ENCODE measurements at regions not wholly inside any gene's neighbourhood (a gene's known extent, or its start where the extent isn't known, plus 50 kb on each side); places are given as distances from the start of the nearest gene placed in this dataset.

GRCh38 chr5:174176511-174176910 lies 131.0 kb downstream of the NSG2 start:
- no peaks in the 10 kb centered on the region for H3K23me2 ChIP-seq (ENCODE audit: low read depth, low read length)
- no peak overlapping the region for H3K4ac ChIP-seq (replicated peaks; ENCODE audit: insufficient read length, low read depth, low read length)
- no peaks in the 10 kb centered on the region for H3K36me3 ChIP-seq (ENCODE audit: control insufficient read depth in 2 of 4, insufficient read depth in 4 of 4, low read length in 3 of 4)
- no peak overlapping the region for H2BK15ac ChIP-seq (ENCODE audit: low read length)
- H2BK12ac ChIP-seq (ENCODE audit: low read depth, low read length), result no peak overlapping the region
- 90% methylated on average over 5 of the region's 5 CpGs; no CpG with 5 or more reads in 1 of the 2 experiments for whole genome bisulfite sequencing, 2 experiments (ENCODE audit: extremely low coverage in 1 of 2, insufficient coverage in 1 of 2, insufficient read length in 1 of 2, insufficient replicate concordance in 2 of 2, low coverage in 1 of 2, low lambda C conversion rate in 2 of 2, missing lambda C conversion rate in 1 of 2)
- no peaks in the 10 kb centered on the region for H3K9me3 ChIP-seq (ENCODE audit: insufficient read depth in 2 of 2, low read depth in 1 of 2, low read length in 1 of 2)
- TF ChIP-seq CHD2 (IDR thresholded peaks at IDR 0.05; ENCODE audit: low read length) (no peak), SIX5 (IDR thresholded peaks at IDR 0.05; ENCODE audit: low read depth, low read length) (no peak)
- TF ChIP-seq, protein P1, sequence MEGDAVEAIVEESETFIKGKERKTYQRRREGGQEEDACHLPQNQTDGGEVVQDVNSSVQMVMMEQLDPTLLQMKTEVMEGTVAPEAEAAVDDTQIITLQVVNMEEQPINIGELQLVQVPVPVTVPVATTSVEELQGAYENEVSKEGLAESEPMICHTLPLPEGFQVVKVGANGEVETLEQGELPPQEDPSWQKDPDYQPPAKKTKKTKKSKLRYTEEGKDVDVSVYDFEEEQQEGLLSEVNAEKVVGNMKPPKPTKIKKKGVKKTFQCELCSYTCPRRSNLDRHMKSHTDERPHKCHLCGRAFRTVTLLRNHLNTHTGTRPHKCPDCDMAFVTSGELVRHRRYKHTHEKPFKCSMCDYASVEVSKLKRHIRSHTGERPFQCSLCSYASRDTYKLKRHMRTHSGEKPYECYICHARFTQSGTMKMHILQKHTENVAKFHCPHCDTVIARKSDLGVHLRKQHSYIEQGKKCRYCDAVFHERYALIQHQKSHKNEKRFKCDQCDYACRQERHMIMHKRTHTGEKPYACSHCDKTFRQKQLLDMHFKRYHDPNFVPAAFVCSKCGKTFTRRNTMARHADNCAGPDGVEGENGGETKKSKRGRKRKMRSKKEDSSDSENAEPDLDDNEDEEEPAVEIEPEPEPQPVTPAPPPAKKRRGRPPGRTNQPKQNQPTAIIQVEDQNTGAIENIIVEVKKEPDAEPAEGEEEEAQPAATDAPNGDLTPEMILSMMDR (IDR thresholded peaks at IDR 0.05; ENCODE audit: control extremely low read depth in 1 of 3, insufficient read depth in 1 of 3, low read depth in 1 of 3, low read length in 3 of 3), result no peak
- no peak overlapping the region for H3K56ac ChIP-seq (replicated peaks; ENCODE audit: insufficient read length, low read depth, low read length)
- no peak overlapping the region for H4K5ac ChIP-seq (ENCODE audit: insufficient read length, low read depth, low read length)
- H3K4me2 ChIP-seq (ENCODE audit: insufficient read depth in 1 of 2, low read depth in 2 of 2, low read length in 2 of 2), result no peak overlapping the region
- H4K8ac ChIP-seq (ENCODE audit: extremely low read depth, insufficient read depth, low read length), result no peak overlapping the region
- no peaks in the 10 kb centered on the region for H3K79me1 ChIP-seq (ENCODE audit: low read depth, low read length)
- no peak overlapping the region for H2AK5ac ChIP-seq (ENCODE audit: low read depth, low read length)
- ChIA-PET POLR2A (ENCODE audit: partially characterized antibody) (no interaction called here), CTCF (ENCODE audit: partially characterized antibody) (no interaction called here)
- H3K4me3 ChIP-seq (ENCODE audit: extremely low read depth in 1 of 4, insufficient read depth in 2 of 4, low read depth in 3 of 4, low read length in 4 of 4), result no peak overlapping the region
- DNase-seq (ENCODE audit: low read depth in 1 of 2, low spot score in 2 of 2) (peak in 1 of 2 experiments; percentile 31), FAIRE-seq (no peak)
- no peak overlapping the region for H3K9ac ChIP-seq (replicated peaks in 1 of 4; ENCODE audit: extremely low read depth in 1 of 4, low read depth in 3 of 4, low read length in 3 of 4)
- no peak overlapping the region for H2BK120ac ChIP-seq (replicated peaks; ENCODE audit: low read depth, low read length)
- H3K14ac ChIP-seq (ENCODE audit: insufficient read length), result no peak overlapping the region
- no peaks in the 10 kb centered on the region for H4K20me1 ChIP-seq (replicated peaks in 1 of 2; ENCODE audit: control insufficient read depth in 1 of 2, insufficient read depth in 2 of 2, low read length in 2 of 2)
- 0 out of 2 replicates have a peak overlapping the region, but pooled peaks have one; percentile 9 for H2AFZ ChIP-seq (ENCODE audit: low read length)
- H3K23ac ChIP-seq (ENCODE audit: insufficient read length), result no peak overlapping the region
- H3K4me1 ChIP-seq (replicated peaks in 1 of 4; ENCODE audit: control insufficient read depth in 3 of 4, insufficient read depth in 4 of 4, low read length in 3 of 4), result peaks cover 0 to 8% (median 2%) of the 10 kb centered on the region in 4 experiments; a peak in 4 of 7 replicates
- H3K79me2 ChIP-seq (ENCODE audit: control insufficient read depth in 1 of 2, insufficient read depth in 2 of 2, low read length in 2 of 2), result no peaks in the 10 kb centered on the region
- no peak overlapping the region for H3K18ac ChIP-seq (ENCODE audit: extremely low read depth, low read length)
- H3K27me3 ChIP-seq (replicated peaks in 1 of 4; ENCODE audit: control insufficient read depth in 3 of 4, extremely low read depth in 1 of 4, insufficient read depth in 3 of 4, low read length in 3 of 4), result no peaks in the 10 kb centered on the region
- no peak overlapping the region for H2BK5ac ChIP-seq (ENCODE audit: low read depth, low read length)
- H4K91ac ChIP-seq (replicated peaks; ENCODE audit: insufficient read length, low read length), result no peak overlapping the region
- no peak overlapping the region for H2BK20ac ChIP-seq (ENCODE audit: low read length)
- no peak overlapping the region for H3K27ac ChIP-seq (ENCODE audit: low read depth, low read length)
